ENCODE measurements at regions not wholly inside any gene's neighbourhood (a gene's known extent, or its start where the extent isn't known, plus 50 kb on each side); places are given as distances from the start of the nearest gene placed in this dataset.

DNA sequence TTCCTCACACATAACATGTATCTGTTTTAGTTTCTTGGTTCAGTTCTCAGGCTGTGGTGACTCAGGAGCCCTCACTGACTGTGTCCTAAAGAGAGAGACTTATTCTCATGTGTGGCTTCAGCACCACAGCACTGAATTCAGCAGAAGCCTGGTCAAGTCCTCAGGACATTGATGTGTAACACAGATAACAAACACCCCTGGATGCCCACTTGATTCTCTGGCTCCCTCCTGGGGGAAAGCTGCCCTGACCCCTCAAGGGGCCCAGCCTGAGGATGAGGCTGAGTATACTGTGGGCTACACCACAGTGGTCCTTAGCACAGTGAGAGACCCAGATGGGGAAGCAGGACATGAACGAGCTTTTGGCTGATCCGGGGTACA, 87.2 kb upstream of the VPREB1 start:
- H3K4me3 Mint-ChIP-seq (ENCODE audit: unreplicated experiment), result no peak overlapping the region
- no peaks in the 10 kb centered on the region for H3K9me3 Mint-ChIP-seq (ENCODE audit: unreplicated experiment)
- H3K4me1 Mint-ChIP-seq (ENCODE audit: unreplicated experiment), result no peaks in the 10 kb centered on the region
- no peaks in the 10 kb centered on the region for H3K36me3 Mint-ChIP-seq (ENCODE audit: unreplicated experiment)
- H3K27ac Mint-ChIP-seq (ENCODE audit: unreplicated experiment), result no peak overlapping the region
- DNase-seq (ENCODE audit: extremely low spot score, unreplicated experiment), result no peak
- TF ChIP-seq, protein P1, sequence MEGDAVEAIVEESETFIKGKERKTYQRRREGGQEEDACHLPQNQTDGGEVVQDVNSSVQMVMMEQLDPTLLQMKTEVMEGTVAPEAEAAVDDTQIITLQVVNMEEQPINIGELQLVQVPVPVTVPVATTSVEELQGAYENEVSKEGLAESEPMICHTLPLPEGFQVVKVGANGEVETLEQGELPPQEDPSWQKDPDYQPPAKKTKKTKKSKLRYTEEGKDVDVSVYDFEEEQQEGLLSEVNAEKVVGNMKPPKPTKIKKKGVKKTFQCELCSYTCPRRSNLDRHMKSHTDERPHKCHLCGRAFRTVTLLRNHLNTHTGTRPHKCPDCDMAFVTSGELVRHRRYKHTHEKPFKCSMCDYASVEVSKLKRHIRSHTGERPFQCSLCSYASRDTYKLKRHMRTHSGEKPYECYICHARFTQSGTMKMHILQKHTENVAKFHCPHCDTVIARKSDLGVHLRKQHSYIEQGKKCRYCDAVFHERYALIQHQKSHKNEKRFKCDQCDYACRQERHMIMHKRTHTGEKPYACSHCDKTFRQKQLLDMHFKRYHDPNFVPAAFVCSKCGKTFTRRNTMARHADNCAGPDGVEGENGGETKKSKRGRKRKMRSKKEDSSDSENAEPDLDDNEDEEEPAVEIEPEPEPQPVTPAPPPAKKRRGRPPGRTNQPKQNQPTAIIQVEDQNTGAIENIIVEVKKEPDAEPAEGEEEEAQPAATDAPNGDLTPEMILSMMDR (IDR thresholded peaks at IDR 0.05), result no peak
- peaks cover 35% of the 10 kb centered on the region for H3K27me3 Mint-ChIP-seq (ENCODE audit: unreplicated experiment)

DNA sequence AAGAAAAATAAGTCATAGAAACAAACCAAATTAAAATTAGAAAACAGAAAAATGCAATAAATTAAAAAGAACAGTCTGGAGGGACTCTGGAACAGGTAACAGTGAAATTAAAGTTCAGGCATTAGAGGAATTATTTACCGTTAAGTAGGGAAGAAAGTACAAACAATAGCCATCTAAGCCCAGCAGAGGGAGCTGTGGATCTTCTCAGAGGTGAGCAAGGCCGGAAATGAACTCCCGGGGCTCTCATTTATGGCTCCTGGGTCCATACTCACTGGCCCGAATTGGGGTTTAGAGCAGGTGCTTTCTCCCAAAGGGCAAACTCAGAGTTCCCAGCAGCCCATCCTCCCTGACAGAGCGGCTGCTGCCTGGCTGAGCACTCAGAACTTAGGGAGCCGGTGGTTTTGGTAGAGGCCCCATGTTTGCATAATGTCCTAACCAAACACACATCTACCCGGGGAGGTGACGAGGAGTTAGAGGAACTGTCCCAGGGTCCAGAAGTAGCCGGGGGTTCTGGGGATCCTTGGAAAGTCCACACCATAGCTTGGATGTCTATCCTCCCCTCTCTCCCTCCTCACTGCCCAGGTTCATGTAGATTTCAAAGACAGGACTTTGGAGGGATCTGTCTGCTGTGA, 87.8 kb upstream of the VPREB1 start:
- TF ChIP-seq, protein P1 (IDR thresholded peaks at IDR 0.05), result peak; percentile 73
- DNase-seq (ENCODE audit: extremely low spot score, unreplicated experiment), result no peak
- Mint-ChIP-seq H3K9me3 (ENCODE audit: unreplicated experiment) (no peaks in the 10 kb centered on the region), H3K4me3 (ENCODE audit: unreplicated experiment) (no peak overlapping the region), H3K27ac (ENCODE audit: unreplicated experiment) (no peak overlapping the region), H3K36me3 (ENCODE audit: unreplicated experiment) (no peaks in the 10 kb centered on the region), H3K27me3 (ENCODE audit: unreplicated experiment) (peaks cover 40% of the 10 kb centered on the region), H3K4me1 (ENCODE audit: unreplicated experiment) (no peaks in the 10 kb centered on the region)

DNA sequence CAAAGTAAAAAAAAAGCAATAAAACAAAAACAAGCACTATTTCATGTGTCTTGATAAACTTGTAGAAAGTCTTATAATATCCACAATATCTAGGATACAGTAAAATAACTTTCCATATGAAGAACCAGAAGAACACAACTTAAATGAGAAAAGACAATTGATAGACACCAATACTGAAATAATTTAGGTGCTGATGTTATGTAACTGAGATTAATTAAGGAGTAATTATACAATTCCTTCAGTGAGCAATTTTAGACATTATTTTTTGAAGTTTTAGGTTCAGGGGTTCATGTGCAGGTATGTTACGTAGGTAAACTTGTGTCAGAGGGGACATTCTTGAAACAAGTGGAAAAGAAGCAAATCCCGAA, 88.3 kb upstream of the VPREB1 start:
- Mint-ChIP-seq H3K9me3 (ENCODE audit: unreplicated experiment) (no peaks in the 10 kb centered on the region), H3K27me3 (ENCODE audit: unreplicated experiment) (peaks cover 44% of the 10 kb centered on the region), H3K27ac (ENCODE audit: unreplicated experiment) (no peak overlapping the region), H3K36me3 (ENCODE audit: unreplicated experiment) (no peaks in the 10 kb centered on the region), H3K4me1 (ENCODE audit: unreplicated experiment) (no peaks in the 10 kb centered on the region), H3K4me3 (ENCODE audit: unreplicated experiment) (no peak overlapping the region)
- TF ChIP-seq, protein P1 (IDR thresholded peaks at IDR 0.05), result no peak
- DNase-seq (ENCODE audit: extremely low spot score, unreplicated experiment), result no peak

- no peaks in the 10 kb centered on the region for H3K9me3 Mint-ChIP-seq (ENCODE audit: unreplicated experiment)
- TF ChIP-seq, protein P1 (IDR thresholded peaks at IDR 0.05), result no peak
- peaks cover 49% of the 10 kb centered on the region for H3K27me3 Mint-ChIP-seq (ENCODE audit: unreplicated experiment)
- no peak overlapping the region for H3K27ac Mint-ChIP-seq (ENCODE audit: unreplicated experiment)
- no peaks in the 10 kb centered on the region for H3K36me3 Mint-ChIP-seq (ENCODE audit: unreplicated experiment)
- no peak for DNase-seq (ENCODE audit: extremely low spot score, unreplicated experiment)
- H3K4me3 Mint-ChIP-seq (ENCODE audit: unreplicated experiment), result no peak overlapping the region
- no peaks in the 10 kb centered on the region for H3K4me1 Mint-ChIP-seq (ENCODE audit: unreplicated experiment)
Observed at GRCh38 chr22:22155607-22156006, 89.0 kb upstream of the VPREB1 start.

GRCh38 chr22:22155146-22155545, 89.4 kb upstream of the VPREB1 start:
- no peaks in the 10 kb centered on the region for H3K36me3 Mint-ChIP-seq (ENCODE audit: unreplicated experiment)
- H3K27ac Mint-ChIP-seq (ENCODE audit: unreplicated experiment), result no peak overlapping the region
- TF ChIP-seq, protein P1 (IDR thresholded peaks at IDR 0.05), result no peak
- DNase-seq (ENCODE audit: extremely low spot score, unreplicated experiment), result no peak
- H3K27me3 Mint-ChIP-seq (ENCODE audit: unreplicated experiment), result peaks cover 53% of the 10 kb centered on the region
- no peak overlapping the region for H3K4me3 Mint-ChIP-seq (ENCODE audit: unreplicated experiment)
- no peaks in the 10 kb centered on the region for H3K4me1 Mint-ChIP-seq (ENCODE audit: unreplicated experiment)
- no peaks in the 10 kb centered on the region for H3K9me3 Mint-ChIP-seq (ENCODE audit: unreplicated experiment)

All from osteocyte (in vitro differentiated cells).